ENCODE measurements at regions not wholly inside any gene's neighbourhood (a gene's known extent, or its start where the extent isn't known, plus 50 kb on each side); places are given as distances from the start of the nearest gene placed in this dataset.

- TF ChIP-seq CTCF (IDR thresholded peaks at IDR 0.05; ENCODE audit: poor library complexity, severe bottlenecking) (no peak), EP300 (conservative IDR thresholded peaks at IDR 0.05; ENCODE audit: poor library complexity, severe bottlenecking) (no peak), REST (IDR thresholded peaks at IDR 0.05; ENCODE audit: borderline replicate concordance) (no peak), POLR2AphosphoS5 (IDR thresholded peaks at IDR 0.05) (no peak), EZH2 (IDR thresholded peaks at IDR 0.05; ENCODE audit: borderline replicate concordance, insufficient read depth, low read length, poor library complexity, severe bottlenecking) (no peak), MXI1 (conservative IDR thresholded peaks at IDR 0.05; ENCODE audit: poor library complexity, severe bottlenecking) (no peak), SMC3 (conservative IDR thresholded peaks at IDR 0.05; ENCODE audit: poor library complexity) (no peak), TAF1 (IDR thresholded peaks at IDR 0.05; ENCODE audit: low read depth) (no peak)
Observed at GRCh38 chr14:71304690-71305089, 397.4 kb downstream of the PCNX1 start.
